ENCODE measurements at regions not wholly inside any gene's neighbourhood (a gene's known extent, or its start where the extent isn't known, plus 50 kb on each side); places are given as distances from the start of the nearest gene placed in this dataset.

GRCh38 chr2:226295123-226295522 is 504.5 kb downstream of the IRS1 start:
- no peaks in the 10 kb centered on the region for H4K20me1 ChIP-seq (ENCODE audit: insufficient read depth, low read length)
- no peak overlapping the region for H3K27ac ChIP-seq (ENCODE audit: extremely low read length, insufficient read depth, low read length)
- WGBS (ENCODE audit: low lambda C conversion rate), result 2% methylated on average over 1 of the region's 1 CpG
- no peak overlapping the region for H3K9ac ChIP-seq (ENCODE audit: insufficient read depth, low read depth, low read length)
- DNase-seq (ENCODE audit: low spot score) (no peak), FAIRE-seq (no peak), ATAC-seq (no peak)
- TF ChIP-seq CC2D1A (CRISPR knock-in tag; IDR thresholded peaks at IDR 0.05) (no peak), ZNF646 (CRISPR knock-in tag; IDR thresholded peaks at IDR 0.05) (no peak), CEBPZ (IDR thresholded peaks at IDR 0.05; ENCODE audit: low read length) (no peak), U2AF1 (optimal IDR thresholded peaks at IDR 0.05; ENCODE audit: low read depth, low read length) (no peak), HDAC6 (IDR thresholded peaks at IDR 0.05; ENCODE audit: low read depth, low read length) (no peak), MLXIP (CRISPR knock-in tag; IDR thresholded peaks at IDR 0.05; ENCODE audit: borderline replicate concordance) (no peak), HHEX (CRISPR knock-in tag; IDR thresholded peaks at IDR 0.05) (no peak), ZNF235 (CRISPR knock-in tag; IDR thresholded peaks at IDR 0.05; ENCODE audit: borderline replicate concordance) (no peak), HNF1B (CRISPR knock-in tag; IDR thresholded peaks at IDR 0.05) (no peak)
- no peaks in the 10 kb centered on the region for H3K79me2 ChIP-seq (ENCODE audit: insufficient read depth, low read length)
- no peak overlapping the region for H3K4me3 ChIP-seq (replicated peaks in 1 of 3; ENCODE audit: insufficient read depth in 1 of 3, low read depth in 2 of 3, low read length in 3 of 3)
- H3K4me2 ChIP-seq (ENCODE audit: low read depth, low read length), result no peak overlapping the region
- H2AFZ ChIP-seq (ENCODE audit: low read length), result no peak overlapping the region
- peaks cover 8% of the 10 kb centered on the region for H3K9me3 ChIP-seq (ENCODE audit: low read length)
- in situ Hi-C loops (cut with HindIII; ENCODE audit: extremely low pct_ligation_motif_present, low pct_unique_long_range_greater_than_20kb), result no loop called here
- intact Hi-C loops (cut with micrococcal nuclease; ENCODE audit: unreplicated experiment), result no loop called here
- ChIA-PET POLR2A (no interaction called here), CTCF (ENCODE audit: low intra/inter-chr PET ratio, low total read pairs) (no interaction called here)
- H3K27me3 ChIP-seq (ENCODE audit: control insufficient read depth in 1 of 2, insufficient read depth in 2 of 2, low read length in 2 of 2), result no peaks in the 10 kb centered on the region
- no peaks in the 10 kb centered on the region for H3K36me3 ChIP-seq (replicated peaks in 1 of 2; ENCODE audit: control insufficient read depth in 1 of 2, insufficient read depth in 2 of 2, low read length in 2 of 2)
- no TSS peak for BruUV-seq (replicated peaks)
- no peaks in the 10 kb centered on the region for H3K4me1 ChIP-seq (ENCODE audit: insufficient read depth, low read length)
